Spleen (tissue), 11 donors: ENCODE measurements at regions not wholly inside any gene's neighbourhood (a gene's known extent, or its start where the extent isn't known, plus 50 kb on each side); places are given as distances from the start of the nearest gene placed in this dataset.

Experiments
- DNase-seq: peaks from one replicate; pipeline ENCODE4 v3.0.0-alpha.2; 2020
- H3K27ac ChIP-seq, 8 donors: fragments of 200-600 bp; sonication (generic) in 7 of 8; 1 replicate in 4 of 8; 2 replicates in 4 of 8; pipeline versions ENCODE4 v1.5.0 to v1.8.0; 2016 to 2021; ENCODE audit warnings: inconsistent platforms in 4 of 8, mild to moderate bottlenecking in 4 of 8, moderate library complexity in 1 of 8
- H3K27me3 ChIP-seq, 7 donors: fragments of 200-600 bp; sonication (generic) in 6 of 7; replicated peaks in 1 of 7; 1 replicate in 4 of 7; 2 replicates in 3 of 7; pipeline versions ENCODE4 v1.5.0 to v1.8.0; 2016 to 2021; ENCODE audit warnings: inconsistent platforms in 3 of 7, mild to moderate bottlenecking in 1 of 7
- H3K36me3 ChIP-seq, 6 donors: fragments of 200-600 bp; sonication (generic) in 5 of 6; 1 replicate in 4 of 6; 2 replicates in 2 of 6; pipeline versions ENCODE4 v1.5.0 to v1.8.0; 2016 to 2021; ENCODE audit warnings: inconsistent platforms in 2 of 6
- H3K4me1 ChIP-seq, 6 donors: fragments of 200-600 bp; sonication (generic) in 5 of 6; 1 replicate in 3 of 6; 2 replicates in 3 of 6; pipeline versions ENCODE4 v1.5.0 to v1.8.0; 2016 to 2021; ENCODE audit warnings: inconsistent platforms in 3 of 6
- H3K4me3 ChIP-seq, 8 donors: fragments of 200-600 bp; sonication (generic) in 7 of 8; 1 replicate in 4 of 8; 2 replicates in 4 of 8; pipeline versions ENCODE4 v1.5.0 to v1.8.0; 2016 to 2021; ENCODE audit warnings: inconsistent platforms in 4 of 8, mild to moderate bottlenecking in 4 of 8, moderate library complexity in 2 of 8
- H3K9me3 ChIP-seq, 8 donors: fragments of 200-600 bp; sonication (generic) in 7 of 8; 1 replicate in 4 of 8; 2 replicates in 4 of 8; pipeline versions ENCODE4 v1.5.0 to v1.8.0; 2016 to 2021; ENCODE audit warnings: inconsistent platforms in 4 of 8
- POLR2A ChIP-seq, 3 donors: fragments of 450-650 bp; IDR thresholded peaks; one replicate each; pipeline ENCODE4 v1.5.1; 2017; ENCODE audit warnings: antibody characterized with exemption in 3 of 3, mild to moderate bottlenecking in 1 of 3
- POLR2AphosphoS5 ChIP-seq, 3 donors: sonication (generic); formaldehyde crosslinking; IDR thresholded peaks; one replicate each; pipeline ENCODE4 v1.5.1; 2017; ENCODE audit warnings: antibody characterized with exemption in 3 of 3
- WGBS, 5 donors: extraction: QIAGEN DNeasy Blood & Tissue Kit in 3 of 5; methylation state at CpG; one replicate each; pipeline versions ENCODE4 v1.1.5 to v1.1.7; 2013 to 2018; 5-methylcytosine and 5-hydroxymethylcytosine counted together
- intact Hi-C: fragments of 100-400 bp; cut with DNase I; formaldehyde crosslinking; loops from one replicate; pipeline ENCODE4 v1.15.0; 2023; ENCODE audit warnings: low total_unique reads
- TF ChIP-seq, protein P1 (sequence below), 11 experiments: fragments of 200-600 bp in 7 of 11; fragments of 450-650 bp in 4 of 11; sonication (generic) in 4 of 11; IDR thresholded peaks in 8 of 11; conservative IDR thresholded peaks in 3 of 11; 1 replicate in 7 of 11; 2 replicates in 4 of 11; pipeline versions ENCODE4 v1.4.0 to v1.8.0; 2016 to 2021; ENCODE audit warnings: antibody characterized with exemption in 11 of 11, inconsistent platforms in 4 of 11, mild to moderate bottlenecking in 1 of 11
- donor health status: healthy with polysubstance abuse.
- donor health status: DM: no; HTN: no; CAD: no; lungs with moderate emphysema.
- donor health status: DM: no; HTN: no; CAD: no.
- donor health status: Bipolar disorder and iron deficiency.
- donor health status: healthy.
- donor health status: DM: no; HTN: no; CAD: no.
- donor health status: DM: yes; HTN: yes; CAD: no.

DNA sequence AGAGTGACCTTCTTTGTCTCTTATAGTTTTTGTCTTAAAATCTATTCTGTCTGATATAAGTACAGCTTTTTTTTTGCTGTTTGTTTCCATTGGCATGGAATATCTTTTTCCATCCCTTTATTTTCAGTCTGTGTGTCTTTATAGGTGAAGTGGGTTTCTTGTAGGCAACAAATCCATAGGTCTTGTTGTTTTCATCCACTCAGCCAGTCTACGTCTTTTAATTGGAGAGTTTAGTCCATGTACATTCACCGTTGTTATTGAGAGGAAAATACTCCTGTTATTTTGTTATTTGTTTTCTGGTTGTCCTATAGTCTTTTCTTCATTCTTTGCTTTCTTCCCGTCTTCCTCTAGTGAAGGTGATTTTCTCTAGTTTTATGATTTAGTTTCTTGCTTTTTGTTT lies 115.9 kb downstream of the IFI44 start:
- 90 to 97% (median 95%) methylated on average over 3 of the region's 3 CpGs for WGBS, 5 donors
- H3K27ac ChIP-seq = no peak overlapping the region
- no peaks in the 10 kb centered on the region for H3K36me3 ChIP-seq
- no peak for DNase-seq
- TF ChIP-seq POLR2A (IDR thresholded peaks at IDR 0.05) (no peak), POLR2AphosphoS5 (IDR thresholded peaks at IDR 0.05) (no peak)
- TF ChIP-seq, protein P1, sequence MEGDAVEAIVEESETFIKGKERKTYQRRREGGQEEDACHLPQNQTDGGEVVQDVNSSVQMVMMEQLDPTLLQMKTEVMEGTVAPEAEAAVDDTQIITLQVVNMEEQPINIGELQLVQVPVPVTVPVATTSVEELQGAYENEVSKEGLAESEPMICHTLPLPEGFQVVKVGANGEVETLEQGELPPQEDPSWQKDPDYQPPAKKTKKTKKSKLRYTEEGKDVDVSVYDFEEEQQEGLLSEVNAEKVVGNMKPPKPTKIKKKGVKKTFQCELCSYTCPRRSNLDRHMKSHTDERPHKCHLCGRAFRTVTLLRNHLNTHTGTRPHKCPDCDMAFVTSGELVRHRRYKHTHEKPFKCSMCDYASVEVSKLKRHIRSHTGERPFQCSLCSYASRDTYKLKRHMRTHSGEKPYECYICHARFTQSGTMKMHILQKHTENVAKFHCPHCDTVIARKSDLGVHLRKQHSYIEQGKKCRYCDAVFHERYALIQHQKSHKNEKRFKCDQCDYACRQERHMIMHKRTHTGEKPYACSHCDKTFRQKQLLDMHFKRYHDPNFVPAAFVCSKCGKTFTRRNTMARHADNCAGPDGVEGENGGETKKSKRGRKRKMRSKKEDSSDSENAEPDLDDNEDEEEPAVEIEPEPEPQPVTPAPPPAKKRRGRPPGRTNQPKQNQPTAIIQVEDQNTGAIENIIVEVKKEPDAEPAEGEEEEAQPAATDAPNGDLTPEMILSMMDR (IDR thresholded peaks at IDR 0.05 in 8 of 11, conservative IDR thresholded peaks at IDR 0.05 in 3 of 11) = no peak
- H3K27me3 ChIP-seq = no peaks in the 10 kb centered on the region
- peaks cover 0 to 8% (median 2%) of the 10 kb centered on the region in 8 donors for H3K9me3 ChIP-seq
- intact Hi-C loops = no loop called here
- H3K4me3 ChIP-seq = no peak overlapping the region
- no peaks in the 10 kb centered on the region for H3K4me1 ChIP-seq

DNA sequence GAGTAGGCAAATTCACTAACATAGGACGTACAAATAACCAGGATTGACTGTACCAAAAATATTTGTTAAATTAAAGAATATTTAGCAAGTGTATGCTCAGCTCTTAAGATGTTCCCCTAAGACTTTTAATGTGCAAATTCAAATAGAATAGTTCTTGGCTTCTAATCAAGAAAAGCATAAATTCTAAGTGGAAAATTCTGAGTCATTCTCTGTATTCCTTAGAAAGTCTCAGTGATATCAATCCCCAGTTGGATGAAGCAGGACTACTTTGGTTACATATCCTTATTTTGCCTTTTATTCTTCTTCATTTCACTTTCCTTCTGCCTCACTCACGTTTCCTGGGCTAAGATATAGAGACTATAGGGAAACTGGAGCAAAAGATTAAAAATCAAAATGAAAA lies 130.2 kb downstream of the IFI44 start:
- Histone ChIP-seq H3K27ac (no peak overlapping the region), H3K4me1 (no peaks in the 10 kb centered on the region), H3K36me3 (no peaks in the 10 kb centered on the region), H3K4me3 (no peak overlapping the region), H3K9me3 (no peaks in the 10 kb centered on the region), H3K27me3 (peaks cover 0 to 4% (median 0%) of the 10 kb centered on the region in 7 donors)
- intact Hi-C loops = no loop called here
- DNase-seq = no peak
- WGBS, 5 donors = 51 to 70% (median 55%) methylated on average over 2 of the region's 2 CpGs
- TF ChIP-seq POLR2AphosphoS5 (IDR thresholded peaks at IDR 0.05) (no peak), POLR2A (IDR thresholded peaks at IDR 0.05) (no peak)
- TF ChIP-seq, protein P1 (IDR thresholded peaks at IDR 0.05 in 8 of 11, conservative IDR thresholded peaks at IDR 0.05 in 3 of 11) = no peak

DNA sequence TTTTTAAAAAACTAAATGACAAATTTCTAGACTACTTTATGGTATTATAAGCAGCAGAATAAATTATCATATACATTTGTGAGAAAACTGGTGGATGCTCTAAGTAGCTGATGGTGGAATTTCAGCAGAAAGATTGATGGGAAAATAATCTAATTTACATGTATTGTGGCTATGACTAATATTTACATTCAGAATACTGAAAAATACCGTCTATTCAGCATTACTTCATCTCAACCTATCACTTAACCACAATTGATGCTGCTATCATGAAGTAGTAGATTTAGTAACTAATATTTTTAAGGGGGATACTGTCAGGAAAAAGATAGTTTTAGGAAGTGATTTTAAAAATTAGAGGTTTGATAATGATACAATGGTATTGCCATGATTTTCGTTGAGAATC lies 137.9 kb downstream of the IFI44 start:
- H3K27ac ChIP-seq = no peak overlapping the region
- H3K4me1 ChIP-seq = no peaks in the 10 kb centered on the region
- no peak for DNase-seq
- 54 to 75% (median 70%) methylated on average over 2 of the region's 2 CpGs for WGBS, 5 donors
- no peaks in the 10 kb centered on the region for H3K36me3 ChIP-seq
- peaks cover 0 to 4% (median 0%) of the 10 kb centered on the region in 7 donors for H3K27me3 ChIP-seq
- no peak overlapping the region for H3K4me3 ChIP-seq
- intact Hi-C loops = no loop called here
- H3K9me3 ChIP-seq = peaks cover 0 to 6% (median 0%) of the 10 kb centered on the region in 8 donors
- TF ChIP-seq, protein P1 (IDR thresholded peaks at IDR 0.05 in 8 of 11, conservative IDR thresholded peaks at IDR 0.05 in 3 of 11) = no peak
- TF ChIP-seq POLR2A (IDR thresholded peaks at IDR 0.05) = no peak
- no peak for TF ChIP-seq POLR2AphosphoS5 (IDR thresholded peaks at IDR 0.05)

DNA sequence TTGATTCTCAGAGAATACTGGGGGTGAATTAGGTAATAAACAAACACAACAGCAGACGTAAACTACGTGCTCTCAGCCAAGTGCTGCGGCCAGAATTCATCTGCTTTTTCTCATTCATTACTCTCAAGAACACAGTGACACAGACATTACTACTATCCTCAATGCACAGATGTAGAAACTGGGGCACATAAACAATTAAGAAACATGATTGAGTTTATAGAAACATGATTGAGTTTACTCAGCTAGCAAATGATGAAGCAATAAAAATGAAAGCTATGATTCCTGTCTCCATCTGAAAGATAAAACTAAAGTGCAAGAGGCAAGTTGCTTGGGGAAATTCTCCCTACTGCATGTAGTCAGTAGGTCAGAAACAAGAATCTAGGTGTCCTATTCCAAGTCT lies 140.5 kb downstream of the IFI44 start:
- TF ChIP-seq POLR2AphosphoS5 (IDR thresholded peaks at IDR 0.05) (no peak), POLR2A (IDR thresholded peaks at IDR 0.05) (no peak)
- TF ChIP-seq, protein P1 (IDR thresholded peaks at IDR 0.05 in 8 of 11, conservative IDR thresholded peaks at IDR 0.05 in 3 of 11) = no peak

More for the DNA sequence above, 140.5 kb downstream of the IFI44 start:
- Histone ChIP-seq H3K9me3 (peaks cover 0 to 6% (median 0%) of the 10 kb centered on the region in 8 donors), H3K27ac (no peak overlapping the region), H3K36me3 (no peaks in the 10 kb centered on the region), H3K27me3 (no peaks in the 10 kb centered on the region), H3K4me3 (no peak overlapping the region), H3K4me1 (no peaks in the 10 kb centered on the region)
- WGBS, 5 donors = 83 to 90% (median 85%) methylated on average over 3 of the region's 3 CpGs
- intact Hi-C loops = no loop called here
- no peak for DNase-seq
